GM21737 (cell line): ENCODE measurements at regions not wholly inside any gene's neighbourhood (a gene's known extent, or its start where the extent isn't known, plus 50 kb on each side); places are given as distances from the start of the nearest gene placed in this dataset.
A peak's percentile ranks its signal among the peaks of the same experiment; 100 is the strongest.
"Not testable (repeated sequence)": the region's sequence is repeated elsewhere in the genome, so short reads cannot be mapped to it uniquely, and the experiment has no call there.

Experiments
- ATAC-seq: cut with Tn5 transposase; IDR thresholded peaks from one replicate; pipeline ENCODE4 v1.9.1; 2021; ENCODE audit warnings: mild to moderate bottlenecking, moderate library complexity; ENCODE audit not compliant: unreplicated experiment

DNA sequence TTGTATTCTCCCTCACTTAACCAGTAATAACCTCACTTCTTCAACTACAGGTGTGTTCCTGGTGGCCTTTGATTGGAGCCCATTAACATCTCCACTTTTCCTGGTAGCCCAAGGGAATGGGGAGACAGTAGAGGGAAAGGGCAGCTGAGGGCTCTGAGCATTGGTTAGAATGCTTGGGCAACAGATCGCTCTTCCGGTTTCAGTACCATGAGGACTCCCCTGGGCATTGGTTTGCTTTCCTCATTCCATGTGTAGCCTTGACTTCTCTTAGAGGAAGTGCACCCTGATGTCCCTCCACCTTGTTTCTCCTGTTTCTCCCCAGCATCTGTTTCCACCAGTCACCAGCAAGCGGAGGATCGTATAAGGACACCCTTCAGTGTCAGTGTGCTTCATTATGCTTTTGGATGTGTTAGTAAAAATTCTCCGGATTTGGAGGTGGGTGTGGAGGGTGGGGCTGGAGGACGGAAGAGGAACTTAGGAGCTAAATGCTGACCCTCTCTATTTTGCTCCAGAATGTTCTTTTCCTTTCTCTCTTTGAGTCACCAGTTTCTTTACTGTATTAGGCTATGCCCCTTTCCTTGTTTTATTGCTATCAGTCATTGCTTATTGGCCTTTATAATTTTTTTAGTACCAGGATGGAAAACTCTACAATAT is 50.6 kb upstream of the ZNG1B start:
- ATAC-seq, result not testable (repeated sequence)

GRCh38 chr2:113379621-113380020 is 57.9 kb upstream of the ZNG1B start:
- not testable (repeated sequence) for ATAC-seq

- peak; percentile 77 for ATAC-seq
These were observed 60.5 kb upstream of the ZNG1B start for GRCh38 chr2:113376913-113377445.

DNA sequence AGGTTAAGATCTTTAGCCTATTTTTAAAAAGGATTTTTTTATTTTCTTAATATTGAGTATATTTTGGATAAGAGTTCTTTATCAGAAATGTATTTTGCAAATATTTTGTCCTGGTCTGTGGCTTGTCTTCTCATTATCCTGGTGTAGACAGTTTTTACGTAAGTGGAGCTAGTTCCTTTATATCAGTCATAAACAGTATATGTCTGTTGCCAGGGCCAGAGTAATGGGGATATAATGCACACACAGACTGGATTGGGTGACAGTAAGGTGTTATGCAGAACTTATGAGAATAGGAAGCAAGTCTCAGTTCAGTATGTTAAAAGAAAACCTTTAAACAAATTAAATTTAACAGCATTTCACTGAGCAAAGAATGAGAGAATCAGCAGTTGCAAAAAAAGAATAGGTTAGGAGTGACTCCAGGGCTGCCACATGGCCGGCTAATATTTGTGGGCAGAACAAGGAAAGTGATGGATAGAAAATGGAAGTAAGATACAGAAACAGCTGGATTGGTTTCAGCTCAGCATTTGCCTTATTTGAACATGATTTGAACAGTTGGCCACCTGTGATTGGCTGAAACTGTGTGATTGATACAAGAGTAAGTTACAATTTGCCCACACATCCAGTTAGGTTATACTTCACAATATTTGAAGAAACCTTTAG is 61.1 kb upstream of the ZNG1B start:
- ATAC-seq, result peak; percentile 18

- ATAC-seq, result not testable (repeated sequence)
These were observed 62.6 kb upstream of the ZNG1B start for GRCh38 chr2:113374857-113375256.

GRCh38 chr2:113372258-113372834 is 65.1 kb upstream of the ZNG1B start:
- ATAC-seq, result not testable (repeated sequence)

DNA sequence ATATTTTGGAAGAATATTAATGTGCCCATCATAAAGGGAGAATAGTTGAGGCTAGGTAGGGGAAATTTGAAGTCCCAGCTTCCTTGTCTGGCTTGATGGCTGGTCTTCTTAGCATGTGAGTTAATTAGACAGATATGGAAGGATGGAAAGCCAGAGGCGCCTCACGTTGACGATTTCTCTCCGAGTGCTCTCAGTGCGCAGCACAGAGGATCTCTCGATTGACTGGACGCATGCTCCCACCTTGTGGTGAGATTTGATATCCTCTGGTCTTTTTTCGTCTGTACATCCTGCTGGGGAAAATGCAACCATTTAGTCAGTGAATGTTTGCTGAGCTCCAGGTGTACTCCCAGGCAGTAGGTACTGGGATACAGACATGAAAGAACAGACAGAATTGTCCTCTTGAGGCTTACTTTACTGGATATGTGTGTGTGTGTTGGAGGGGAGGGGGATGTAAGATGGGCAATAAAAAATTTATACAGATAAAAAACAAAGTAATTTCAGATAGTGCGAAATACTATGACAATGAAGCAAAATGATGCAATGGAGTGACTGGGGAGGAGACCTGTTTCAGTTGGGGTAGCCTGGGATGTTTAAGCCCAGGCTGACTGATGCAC is 66.9 kb upstream of the ZNG1B start:
- no peak for ATAC-seq

- ATAC-seq, result no peak
These were observed 67.5 kb upstream of the ZNG1B start for GRCh38 chr2:113370030-113370429.

DNA sequence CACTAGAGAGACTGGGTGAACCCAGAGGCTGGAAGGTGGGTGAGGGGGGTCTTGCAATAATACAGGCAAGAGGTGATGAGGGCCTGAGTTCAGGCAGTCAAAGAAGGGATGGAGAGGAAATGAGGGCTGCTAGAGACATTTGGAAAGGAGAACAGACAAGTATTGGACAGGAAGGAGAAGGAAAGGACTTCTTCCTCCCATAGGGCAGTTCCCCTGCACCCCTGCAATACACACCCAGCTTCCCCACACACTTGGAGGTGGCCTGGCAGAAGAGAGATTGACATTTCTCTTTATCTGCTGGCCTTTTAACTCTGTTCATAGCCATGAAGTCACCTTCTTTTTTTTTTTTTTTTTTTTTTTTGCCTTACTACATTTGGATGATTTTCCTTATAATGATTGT is 68.9 kb upstream of the ZNG1B start:
- ATAC-seq, result not testable (repeated sequence)

- not testable (repeated sequence) for ATAC-seq
These were observed 70.7 kb upstream of the ZNG1B start for GRCh38 chr2:113366821-113367220.

DNA sequence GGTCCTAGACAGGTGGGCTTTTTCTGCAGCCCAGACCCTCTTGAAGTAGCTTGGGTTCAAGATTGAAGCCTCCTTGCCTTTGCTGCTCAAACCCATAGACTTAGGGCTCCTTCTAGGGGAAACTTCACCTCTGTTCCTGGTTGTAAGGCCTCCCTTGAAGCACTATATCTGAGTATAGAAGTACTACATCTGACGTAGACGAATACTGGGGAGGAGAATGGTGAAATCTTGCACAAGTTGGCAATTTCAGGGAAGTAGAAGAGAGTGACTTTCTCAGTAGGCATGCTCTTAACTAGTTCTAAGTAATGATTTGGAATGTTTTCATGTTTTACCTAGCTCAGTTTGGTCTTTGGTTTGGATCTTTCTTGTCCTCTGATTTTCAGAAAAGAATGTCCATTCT is 71.7 kb upstream of the ZNG1B start:
- ATAC-seq, result not testable (repeated sequence)

DNA sequence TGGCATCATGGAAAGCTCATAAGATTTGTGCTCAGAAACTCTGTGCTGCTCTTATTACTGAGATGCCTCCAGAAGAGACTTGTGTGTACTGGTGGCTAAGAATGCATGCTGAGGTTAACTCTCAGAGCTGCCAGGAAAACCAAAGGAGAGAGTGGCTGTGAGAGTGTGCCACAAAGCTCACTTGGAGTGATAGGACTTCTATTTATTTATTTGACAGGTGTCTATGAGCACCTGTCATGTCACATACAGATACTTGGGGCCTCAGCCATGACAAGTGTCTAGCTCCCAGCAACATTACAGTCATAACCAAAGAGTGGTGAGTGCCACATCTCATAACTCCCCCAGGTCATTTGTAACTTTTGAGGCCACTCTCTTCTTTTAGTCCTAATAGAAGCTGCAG is 72.2 kb upstream of the ZNG1B start:
- not testable (repeated sequence) for ATAC-seq

DNA sequence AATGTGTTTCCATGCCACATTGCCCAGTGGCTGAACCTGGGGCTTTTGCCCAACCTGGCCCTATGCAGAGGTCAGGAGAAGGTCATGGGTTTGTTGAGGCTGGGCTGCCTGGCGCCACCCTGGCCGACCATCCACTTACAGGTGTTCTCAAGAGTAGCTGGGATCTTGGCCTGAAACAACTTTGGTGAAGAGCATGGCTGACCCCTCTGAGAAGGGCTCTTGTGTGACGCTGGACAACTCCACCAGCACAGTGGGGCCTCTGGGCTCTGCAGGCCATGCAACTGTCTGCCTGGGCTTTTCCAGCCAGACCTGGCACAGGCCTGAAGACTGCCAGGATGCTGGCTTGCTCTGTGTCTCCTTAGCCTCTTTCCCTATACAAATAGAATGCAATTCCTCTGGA is 76.4 kb upstream of the ZNG1B start:
- ATAC-seq, result no peak

DNA sequence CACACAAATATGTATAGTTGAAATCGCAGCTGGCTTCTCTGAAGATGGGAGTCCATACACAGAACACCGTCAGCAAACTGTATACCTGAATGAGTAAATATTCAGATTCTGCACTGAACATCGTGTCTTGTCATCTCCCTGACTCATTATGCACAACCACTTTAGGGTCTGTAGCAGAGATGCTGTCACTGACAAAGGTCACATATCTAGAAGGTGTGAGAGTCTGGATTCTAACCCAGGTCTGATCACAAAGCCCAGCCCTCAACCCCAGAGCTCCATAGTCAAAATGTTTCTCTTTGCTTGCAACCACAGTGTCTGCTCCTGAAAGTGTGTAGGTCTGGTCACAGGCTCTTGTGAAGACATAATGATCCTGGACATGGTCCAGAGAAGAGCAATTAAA is 78.3 kb upstream of the PAX8 start:
- ATAC-seq, result no peak

DNA sequence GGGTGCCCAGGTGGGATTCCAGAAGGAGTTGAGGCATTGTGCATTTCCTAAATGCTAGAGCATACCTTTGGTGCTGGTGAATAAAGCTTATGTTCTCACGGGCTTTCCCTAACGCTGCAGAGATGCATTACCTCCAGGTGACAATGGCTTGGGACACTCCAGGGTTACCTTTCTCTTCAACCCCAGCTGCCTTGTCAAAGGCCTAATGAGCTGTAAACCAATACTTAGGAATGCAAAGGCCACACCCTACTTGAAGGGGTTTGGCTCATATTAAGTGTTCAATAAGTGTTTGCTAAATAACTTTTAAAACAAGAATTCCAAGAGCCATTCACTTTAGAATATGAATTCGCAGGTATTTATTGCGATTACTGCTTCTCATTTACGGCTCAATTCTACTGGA is 77.6 kb upstream of the PAX8 start:
- not testable (repeated sequence) for ATAC-seq

- not testable (repeated sequence) for ATAC-seq
These were observed 76.8 kb upstream of the PAX8 start for GRCh38 chr2:113355339-113356015.

DNA sequence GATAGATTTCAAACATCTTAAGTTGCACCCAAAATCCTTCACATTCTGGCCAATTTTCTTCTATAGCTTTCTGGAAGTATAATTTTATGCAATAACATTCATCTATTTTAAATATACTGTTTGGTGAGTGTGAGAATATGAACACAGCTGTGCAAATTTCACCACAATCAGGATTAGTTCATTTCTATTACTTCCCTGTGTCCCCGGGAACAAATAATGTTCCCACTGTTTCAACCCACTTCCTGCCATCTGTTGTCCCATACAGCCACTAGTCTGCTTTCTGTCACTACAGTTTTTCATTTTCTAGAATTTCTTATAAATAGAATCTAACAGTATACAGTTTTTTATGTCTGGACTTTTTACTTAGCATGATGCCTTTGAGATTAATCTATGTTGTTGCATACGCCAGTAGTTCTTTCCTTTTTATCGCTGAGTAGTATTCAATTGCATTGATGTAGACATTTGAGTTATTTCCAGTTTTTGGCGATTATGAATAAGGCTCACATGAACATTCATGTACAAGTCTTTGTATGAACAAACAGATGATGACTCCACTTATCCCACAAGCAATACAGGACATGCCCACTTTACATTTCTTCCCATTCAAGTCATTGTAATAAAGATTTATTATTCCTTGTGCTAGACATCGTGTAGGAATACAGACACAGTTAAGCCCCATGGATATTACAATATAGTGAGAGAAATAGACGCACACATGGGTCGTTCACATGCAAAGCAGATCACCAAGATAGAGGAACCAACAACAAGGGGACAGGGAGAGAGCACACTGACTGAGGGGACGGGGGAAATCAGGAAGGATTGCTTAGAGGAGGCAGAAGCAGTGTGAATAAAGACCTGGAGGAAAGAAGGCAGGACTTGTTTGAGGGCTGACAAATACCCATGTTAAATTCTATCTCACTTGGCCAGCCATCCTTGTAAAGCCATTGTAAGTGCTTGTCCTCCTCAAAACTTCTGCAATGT is 72.9 kb upstream of the PAX8 start:
- no peak for ATAC-seq

DNA sequence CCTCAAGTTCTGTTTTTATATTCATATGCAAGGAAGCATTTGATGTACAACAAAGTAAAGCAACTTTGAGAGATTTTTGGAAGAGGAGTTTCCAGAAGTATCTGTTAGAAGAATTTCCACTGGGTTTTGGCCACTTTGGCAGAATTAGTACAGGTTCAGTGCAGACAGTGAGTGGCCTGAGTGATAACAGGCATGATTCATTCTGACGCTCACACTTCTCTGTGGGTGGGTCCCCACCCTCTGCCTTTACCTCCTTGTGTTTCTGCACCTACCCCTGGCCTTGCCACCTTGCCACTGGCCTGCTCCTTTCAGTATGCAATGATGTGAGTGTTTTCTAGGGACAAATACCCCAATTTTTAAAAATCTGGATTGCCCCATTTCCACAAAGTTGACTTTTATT is 65.1 kb upstream of the PAX8 start:
- ATAC-seq, result not testable (repeated sequence)

DNA sequence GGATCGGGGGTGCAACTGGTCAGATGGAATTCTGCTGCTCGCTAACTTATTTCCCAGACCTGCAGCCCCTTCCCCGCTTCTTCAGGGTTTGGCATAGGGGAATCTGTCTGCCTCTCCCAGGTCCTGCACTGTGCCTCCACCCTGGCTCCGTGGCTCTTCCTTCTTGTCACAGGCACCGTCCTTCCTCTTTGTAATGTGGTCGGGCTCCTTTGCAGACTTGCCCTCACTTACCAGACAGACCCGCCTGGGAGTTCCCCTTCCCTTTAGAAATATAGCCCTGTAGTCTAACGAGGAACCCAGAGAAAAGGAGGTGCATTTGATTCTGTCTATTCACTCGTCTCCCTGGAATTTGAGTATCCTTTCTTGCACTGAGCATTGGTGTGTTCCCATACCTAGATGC is 63.9 kb upstream of the PAX8 start:
- ATAC-seq, result no peak

DNA sequence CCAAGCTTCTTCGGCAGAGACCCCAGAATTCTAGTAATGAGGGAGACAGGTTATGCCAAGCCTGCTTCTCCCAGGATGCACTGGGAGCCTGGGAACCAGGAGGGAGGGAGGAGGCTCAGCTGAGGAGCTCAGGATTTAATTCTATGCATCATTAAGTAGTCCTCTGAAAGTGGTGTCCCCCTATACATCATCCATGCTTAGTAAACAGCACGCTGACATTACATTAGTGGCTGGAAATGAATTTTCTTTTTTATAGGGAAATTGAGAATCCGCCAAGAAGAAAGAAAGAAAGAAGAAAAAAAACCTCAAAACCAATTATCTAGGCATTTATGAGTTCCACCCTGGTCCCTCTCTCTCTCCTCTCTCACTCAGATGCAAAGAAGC is 63.1 kb upstream of the PAX8 start:
- not testable (repeated sequence) for ATAC-seq
